ENCODE measurements at regions not wholly inside any gene's neighbourhood (a gene's known extent, or its start where the extent isn't known, plus 50 kb on each side); places are given as distances from the start of the nearest gene placed in this dataset.

- no TSS peak for BruUV-seq (replicated peaks)
- CTCF ChIA-PET: interaction anchor here (0.6 kb wide), 1 partner anchor 1245 kb away, joined by 3 read pairs; no protein-coding TSS in a partner anchor
- intact Hi-C loops (cut with micrococcal nuclease; ENCODE audit: unreplicated experiment): no loop called here
- no peak overlapping the region for H3K27ac ChIP-seq (ENCODE audit: low read length)
- no peaks in the 10 kb centered on the region for H3K4me1 ChIP-seq (ENCODE audit: control insufficient read depth, insufficient read depth, low read length)
- no peak for TF ChIP-seq REST (IDR thresholded peaks at IDR 0.05; ENCODE audit: insufficient read depth in 1 of 2, low read depth in 2 of 2, low read length in 1 of 2)
- no peaks in the 10 kb centered on the region for H3K9me3 ChIP-seq (ENCODE audit: control insufficient read depth, insufficient read depth, low read depth, low read length)
- no peaks in the 10 kb centered on the region for H3K36me3 ChIP-seq (ENCODE audit: control insufficient read depth, insufficient read depth, low read length)
- in situ Hi-C loops (cut with HindIII; ENCODE audit: low pct_unique_long_range_greater_than_20kb, low sequenced_read_pairs): no loop called here
- no peak overlapping the region for H3K4me3 ChIP-seq (ENCODE audit: low read depth in 2 of 2, low read length in 2 of 2)
- POLR2A ChIA-PET: no interaction called here
- no peak for ATAC-seq
- no peaks in the 10 kb centered on the region for H3K27me3 ChIP-seq (ENCODE audit: control insufficient read depth, insufficient read depth, low read length)
- no peak for DNase-seq (ENCODE audit: low read depth, low spot score)
Observed at GRCh38 chr12:73308747-73309146, 1036.6 kb downstream of the TRHDE start.

DNA sequence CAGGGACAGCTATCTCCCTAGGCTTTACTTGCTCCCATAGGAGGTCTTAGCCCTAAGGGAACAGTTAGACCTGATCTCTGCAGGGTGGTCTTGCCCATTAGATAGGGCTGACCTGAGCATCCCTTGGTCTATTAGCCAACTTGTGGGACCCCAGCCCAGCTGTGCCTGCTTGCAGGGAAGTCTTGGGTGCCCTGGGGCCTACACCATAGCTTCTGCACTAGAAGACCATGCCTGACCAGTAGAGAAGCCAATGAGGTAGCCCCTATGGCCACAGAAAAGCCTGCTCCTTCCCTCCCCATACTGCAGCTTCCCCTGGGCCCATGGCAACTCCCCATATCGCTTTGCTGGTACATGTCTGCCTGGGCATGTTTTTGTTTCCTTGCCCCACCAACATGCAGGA lies 1049.1 kb downstream of the TRHDE start:
- H3K27ac ChIP-seq (ENCODE audit: low read length): no peak overlapping the region
- ChIA-PET POLR2A (no interaction called here), CTCF (no interaction called here)
- intact Hi-C loops (cut with micrococcal nuclease; ENCODE audit: unreplicated experiment) (no loop called here), in situ Hi-C loops (cut with HindIII; ENCODE audit: low pct_unique_long_range_greater_than_20kb, low sequenced_read_pairs) (no loop called here)
- TF ChIP-seq SIN3A (IDR thresholded peaks at IDR 0.05; ENCODE audit: borderline replicate concordance, insufficient read depth, low read depth, low read length): no peak
- no peak for TF ChIP-seq TCF7L2 (IDR thresholded peaks at IDR 0.05; ENCODE audit: low read depth, low read length)
- no peak for TF ChIP-seq CTCF (IDR thresholded peaks at IDR 0.05)
- TF ChIP-seq POLR2AphosphoS5 (IDR thresholded peaks at IDR 0.05; ENCODE audit: low read depth, low read length): no peak
- TF ChIP-seq REST (IDR thresholded peaks at IDR 0.05; ENCODE audit: insufficient read depth in 1 of 2, low read depth in 2 of 2, low read length in 1 of 2): no peak
- H3K9me3 ChIP-seq (ENCODE audit: control insufficient read depth, insufficient read depth, low read depth, low read length): no peaks in the 10 kb centered on the region
- DNase-seq (ENCODE audit: low read depth, low spot score): no peak
- H3K36me3 ChIP-seq (ENCODE audit: control insufficient read depth, insufficient read depth, low read length): no peaks in the 10 kb centered on the region
- H3K4me3 ChIP-seq (ENCODE audit: low read depth in 2 of 2, low read length in 2 of 2): no peak overlapping the region
- no TSS peak for BruUV-seq (replicated peaks)
- H3K4me1 ChIP-seq (ENCODE audit: control insufficient read depth, insufficient read depth, low read length): no peaks in the 10 kb centered on the region
- no peaks in the 10 kb centered on the region for H3K27me3 ChIP-seq (ENCODE audit: control insufficient read depth, insufficient read depth, low read length)
- ATAC-seq: no peak

Measured in Panc1 (cell line).